ENCODE measurements at regions not wholly inside any gene's neighbourhood (a gene's known extent, or its start where the extent isn't known, plus 50 kb on each side); places are given as distances from the start of the nearest gene placed in this dataset.

- H3K4me3 ChIP-seq: no peak overlapping the region
- peaks cover 28% of the 10 kb centered on the region for H3K27me3 ChIP-seq
- no peaks in the 10 kb centered on the region for H3K36me3 ChIP-seq
- no peak overlapping the region for H3K27ac ChIP-seq
- ATAC-seq: no peak
- TF ChIP-seq POLR2AphosphoS5 (IDR thresholded peaks at IDR 0.05) (no peak), CTCF (IDR thresholded peaks at IDR 0.05) (no peak), POLR2A (IDR thresholded peaks at IDR 0.05) (no peak), EP300 (IDR thresholded peaks at IDR 0.05) (no peak)
- H3K9me3 ChIP-seq: no peaks in the 10 kb centered on the region
- H3K4me1 ChIP-seq: peaks cover 0 to 10% (median 0%) of the 10 kb centered on the region in 3 donors
- WGBS, 2 donors (ENCODE audit: low coverage in 1 of 2): 94 to 100% methylated on average over 3 of the region's 3 CpGs
Measured at GRCh38 chr13:111064661-111065060, 50.4 kb upstream of the ARHGEF7 start.

- Histone ChIP-seq H3K9me3 (no peaks in the 10 kb centered on the region), H3K27me3 (peaks cover 29% of the 10 kb centered on the region), H3K4me1 (peaks cover 0 to 9% (median 0%) of the 10 kb centered on the region in 3 donors), H3K27ac (no peak overlapping the region), H3K36me3 (no peaks in the 10 kb centered on the region), H3K4me3 (no peak overlapping the region)
- TF ChIP-seq POLR2A (IDR thresholded peaks at IDR 0.05): no peak
- no peak for TF ChIP-seq POLR2AphosphoS5 (IDR thresholded peaks at IDR 0.05)
- no peak for TF ChIP-seq CTCF (IDR thresholded peaks at IDR 0.05)
- ATAC-seq: no peak
- WGBS, 2 donors (ENCODE audit: low coverage in 1 of 2): 49 to 50% methylated on average over 2 of the region's 2 CpGs
Measured at GRCh38 chr13:111062966-111063365, 52.1 kb upstream of the ARHGEF7 start.

GRCh38 chr13:111062305-111062704 lies 52.8 kb upstream of the ARHGEF7 start:
- ATAC-seq: no peak
- WGBS, 2 donors (ENCODE audit: low coverage in 1 of 2): no CpG with 5 or more reads among the region's 7 CpGs
- H3K4me3 ChIP-seq: no peak overlapping the region
- H3K27ac ChIP-seq: no peak overlapping the region
- peaks cover 28% of the 10 kb centered on the region for H3K27me3 ChIP-seq
- no peaks in the 10 kb centered on the region for H3K9me3 ChIP-seq
- TF ChIP-seq EP300 (IDR thresholded peaks at IDR 0.05) (no peak), CTCF (IDR thresholded peaks at IDR 0.05) (no peak), POLR2A (IDR thresholded peaks at IDR 0.05) (no peak), POLR2AphosphoS5 (IDR thresholded peaks at IDR 0.05) (no peak)
- H3K36me3 ChIP-seq: no peaks in the 10 kb centered on the region
- peaks cover 0 to 2% (median 0%) of the 10 kb centered on the region in 3 donors for H3K4me1 ChIP-seq

- H3K4me1 ChIP-seq: no peaks in the 10 kb centered on the region
- H3K27ac ChIP-seq: no peak overlapping the region
- ATAC-seq: no peak
- no peak overlapping the region for H3K4me3 ChIP-seq
- peaks cover 22% of the 10 kb centered on the region for H3K27me3 ChIP-seq
- no peak for TF ChIP-seq EP300 (IDR thresholded peaks at IDR 0.05)
- TF ChIP-seq POLR2AphosphoS5 (IDR thresholded peaks at IDR 0.05): no peak
- no peak for TF ChIP-seq CTCF (IDR thresholded peaks at IDR 0.05)
- WGBS, 2 donors (ENCODE audit: low coverage in 1 of 2): 46 to 86% methylated on average over 2 to 3 of the region's 7 CpGs
- H3K36me3 ChIP-seq: no peaks in the 10 kb centered on the region
- H3K9me3 ChIP-seq: no peaks in the 10 kb centered on the region
Measured at GRCh38 chr13:111061358-111062045, 53.6 kb upstream of the ARHGEF7 start.

DNA sequence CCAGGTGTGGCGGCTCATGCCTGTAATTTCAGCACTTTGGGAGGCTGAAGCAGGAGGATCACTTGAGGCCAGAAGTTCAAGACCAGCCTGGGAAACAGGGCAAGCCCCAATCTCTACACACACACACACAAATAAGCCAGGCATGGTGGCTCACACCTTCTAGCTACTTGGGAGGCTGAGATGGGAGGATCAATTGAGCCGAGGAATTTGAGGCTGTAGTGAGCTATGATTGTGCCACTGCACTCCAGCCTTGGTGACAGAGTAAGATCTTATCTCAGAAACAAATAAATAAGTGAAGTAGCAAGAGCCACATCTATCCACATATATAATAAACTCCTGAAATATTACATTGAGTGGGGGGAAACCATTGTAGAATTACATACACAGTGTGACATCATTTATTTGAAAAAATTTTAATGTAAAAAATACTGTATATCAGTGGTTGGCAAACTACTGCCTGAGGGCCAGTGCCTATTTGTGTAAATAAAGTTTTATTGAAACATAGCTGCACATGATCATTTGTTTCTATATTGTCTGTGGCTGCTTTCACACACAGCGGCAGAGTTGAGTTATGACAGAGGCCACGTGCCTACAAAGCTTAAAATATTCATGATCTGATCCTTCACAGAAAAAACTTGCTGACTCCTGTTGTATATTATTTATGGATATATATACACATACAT lies 54.7 kb upstream of the ARHGEF7 start:
- no peaks in the 10 kb centered on the region for H3K4me1 ChIP-seq
- no peak for ATAC-seq
- peaks cover 19% of the 10 kb centered on the region for H3K27me3 ChIP-seq
- WGBS, 2 donors (ENCODE audit: low coverage in 1 of 2): 75 to 93% methylated on average over 3 to 4 of the region's 4 CpGs
- H3K9me3 ChIP-seq: no peaks in the 10 kb centered on the region
- no peak overlapping the region for H3K4me3 ChIP-seq
- H3K36me3 ChIP-seq: no peaks in the 10 kb centered on the region
- no peak overlapping the region for H3K27ac ChIP-seq
- TF ChIP-seq POLR2AphosphoS5 (IDR thresholded peaks at IDR 0.05): no peak
- TF ChIP-seq EP300 (IDR thresholded peaks at IDR 0.05): no peak
- no peak for TF ChIP-seq CTCF (IDR thresholded peaks at IDR 0.05)
- TF ChIP-seq POLR2A (IDR thresholded peaks at IDR 0.05): no peak

Data from gastroesophageal sphincter (tissue), 4 donors.